Natural killer cell (primary cell): ENCODE measurements at regions not wholly inside any gene's neighbourhood (a gene's known extent, or its start where the extent isn't known, plus 50 kb on each side); places are given as distances from the start of the nearest gene placed in this dataset.

Source experiments
- ATAC-seq, 3 donors: fragments of 150-1000 bp in 2 of 3; fragments of 200-7000 bp in 1 of 3; cut with Tn5 transposase; 1 replicate in 1 of 3; 2 replicates in 2 of 3; pipeline ENCODE4 v1.10.0; 2021; ENCODE audit warnings: mild to moderate bottlenecking in 2 of 3, moderate library complexity in 2 of 3
- DNase-seq, 2 donors: peaks; one replicate each; pipeline versions ENCODE4 v3.0.0 to v3.0.0-alpha.2; 2013 to 2021; ENCODE audit warnings: mixed read lengths in 1 of 2
- H3K27ac ChIP-seq: one replicate; pipeline ENCODE4 v1.5.1; 2013; ENCODE audit warnings: mild to moderate bottlenecking, low read length
- H3K27me3 ChIP-seq: one replicate; pipeline ENCODE4 v1.6.1; 2013; ENCODE audit warnings: low read length; ENCODE audit not compliant: control insufficient read depth, insufficient read depth
- H3K36me3 ChIP-seq: one replicate; pipeline ENCODE4 v1.6.1; 2013; ENCODE audit warnings: low read length; ENCODE audit not compliant: control insufficient read depth, insufficient read depth
- H3K4me1 ChIP-seq: one replicate; pipeline ENCODE4 v1.6.1; 2013; ENCODE audit warnings: low read length; ENCODE audit not compliant: control insufficient read depth, insufficient read depth
- H3K4me3 ChIP-seq: one replicate; pipeline ENCODE4 v1.5.1; 2013; ENCODE audit warnings: low read length
- H3K9me3 ChIP-seq: one replicate; pipeline ENCODE4 v1.6.1; 2013; ENCODE audit warnings: low read length; ENCODE audit not compliant: control insufficient read depth, insufficient read depth
- H3K27ac Mint-ChIP-seq, 2 donors: one replicate each; pipeline ENCODE4 v1.8.0; 2022; ENCODE audit warnings: mild to moderate bottlenecking in 2 of 2, mixed read lengths in 2 of 2, moderate library complexity in 1 of 2
- H3K27me3 Mint-ChIP-seq, 2 donors: one replicate each; pipeline ENCODE4 v1.8.0; 2022; ENCODE audit warnings: low read depth in 2 of 2, mixed read lengths in 2 of 2
- H3K36me3 Mint-ChIP-seq: one replicate; pipeline ENCODE4 v1.8.0; 2022; ENCODE audit warnings: mixed read lengths
- H3K4me1 Mint-ChIP-seq, 2 donors: one replicate each; pipeline ENCODE4 v1.8.0; 2022; ENCODE audit warnings: mixed read lengths in 2 of 2
- H3K4me3 Mint-ChIP-seq: one replicate; pipeline ENCODE4 v1.8.0; 2022; ENCODE audit warnings: mild to moderate bottlenecking, moderate library complexity, mixed read lengths
- H3K9me3 Mint-ChIP-seq, 2 donors: one replicate each; pipeline ENCODE4 v1.8.0; 2022; ENCODE audit warnings: mixed read lengths in 2 of 2
- CTCF ChIP-seq: fragments of 200-600 bp; IDR thresholded peaks from one replicate; pipeline ENCODE4 v1.8.0; 2022; ENCODE audit warnings: antibody characterized with exemption
- WGBS: methylation state at CpG from one replicate; pipeline ENCODE4 v1.1.7; 2013; ENCODE audit warnings: missing lambda C conversion rate; ENCODE audit not compliant: insufficient coverage; 5-methylcytosine and 5-hydroxymethylcytosine counted together
- intact Hi-C: fragments of 100-400 bp; cut with micrococcal nuclease; formaldehyde crosslinking; loops from one replicate; pipeline ENCODE4 v1.14.2; 2022

GRCh38 chr17:63153488-63153887, 187.5 kb downstream of the TANC2 start:
- H3K36me3 Mint-ChIP-seq, result no peaks in the 10 kb centered on the region
- intact Hi-C loops, result no loop called here
- no peaks in the 10 kb centered on the region for H3K27me3 Mint-ChIP-seq
- Histone ChIP-seq H3K4me3 (no peak overlapping the region), H3K36me3 (no peaks in the 10 kb centered on the region), H3K27me3 (no peaks in the 10 kb centered on the region), H3K9me3 (no peaks in the 10 kb centered on the region), H3K27ac (no peak overlapping the region), H3K4me1 (peaks cover 4% of the 10 kb centered on the region)
- DNase-seq (no peak), ATAC-seq (no peak)
- H3K9me3 Mint-ChIP-seq, result no peaks in the 10 kb centered on the region
- H3K4me1 Mint-ChIP-seq, result peaks cover 6 to 17% of the 10 kb centered on the region in 2 donors
- WGBS, result 100% methylated on average over 1 of the region's 1 CpG
- no peak overlapping the region for H3K4me3 Mint-ChIP-seq
- no peak overlapping the region for H3K27ac Mint-ChIP-seq
- TF ChIP-seq CTCF, result no peak

- Histone ChIP-seq H3K4me1 (peaks cover 4% of the 10 kb centered on the region), H3K9me3 (no peaks in the 10 kb centered on the region), H3K27ac (no peak overlapping the region), H3K27me3 (no peaks in the 10 kb centered on the region), H3K36me3 (no peaks in the 10 kb centered on the region), H3K4me3 (no peak overlapping the region)
- WGBS, result 100% methylated on average over 1 of the region's 1 CpG
- intact Hi-C loops, result no loop called here
- no peaks in the 10 kb centered on the region for H3K36me3 Mint-ChIP-seq
- ATAC-seq (no peak), DNase-seq (no peak)
- no peak overlapping the region for H3K27ac Mint-ChIP-seq
- no peaks in the 10 kb centered on the region for H3K27me3 Mint-ChIP-seq
- H3K4me3 Mint-ChIP-seq, result no peak overlapping the region
- no peak for TF ChIP-seq CTCF
- no peaks in the 10 kb centered on the region for H3K9me3 Mint-ChIP-seq
- H3K4me1 Mint-ChIP-seq, result peaks cover 6 to 17% of the 10 kb centered on the region in 2 donors
Observed at GRCh38 chr17:63154586-63155244, 188.7 kb downstream of the TANC2 start.

- H3K4me1 Mint-ChIP-seq, result peaks cover 6 to 11% of the 10 kb centered on the region in 2 donors
- H3K27me3 ChIP-seq, result no peaks in the 10 kb centered on the region
- no peak overlapping the region for H3K27ac ChIP-seq
- peaks cover 4% of the 10 kb centered on the region for H3K4me1 ChIP-seq
- no peaks in the 10 kb centered on the region for H3K9me3 Mint-ChIP-seq
- no peak for ATAC-seq
- intact Hi-C loops, result no loop called here
- no peaks in the 10 kb centered on the region for H3K9me3 ChIP-seq
- no peak for TF ChIP-seq CTCF
- no peaks in the 10 kb centered on the region for H3K36me3 Mint-ChIP-seq
- H3K36me3 ChIP-seq, result no peaks in the 10 kb centered on the region
- no peak overlapping the region for H3K27ac Mint-ChIP-seq
- no peaks in the 10 kb centered on the region for H3K27me3 Mint-ChIP-seq
- DNase-seq, result no peak
- WGBS, result 73% methylated on average over 1 of the region's 1 CpG
- H3K4me3 ChIP-seq, result no peak overlapping the region
- no peak overlapping the region for H3K4me3 Mint-ChIP-seq
Observed at GRCh38 chr17:63156986-63157385, 191.0 kb downstream of the TANC2 start.
